H1 (cell line): ENCODE measurements at regions not wholly inside any gene's neighbourhood (a gene's known extent, or its start where the extent isn't known, plus 50 kb on each side); places are given as distances from the start of the nearest gene placed in this dataset.

Experiments
- CTCF ChIA-PET: fragments of 300-600 bp; sonication (Branson Sonifier 250); formaldehyde crosslinking; loops from one replicate; lab custom pipeline; 2021; ENCODE audit not compliant: partially characterized antibody; lab: Charles Lee
- POLR2A ChIA-PET: fragments of 300-600 bp; sonication (Branson Sonifier 250); formaldehyde crosslinking; loops from one replicate; lab custom pipeline; 2021; ENCODE audit warnings: inconsistent platforms; ENCODE audit not compliant: partially characterized antibody; lab: Charles Lee
- DNase-seq, 2 experiments: peaks; one replicate each; pipeline versions ENCODE4 v3.0.0 to v3.0.0-alpha.2; 2010 to 2022; ENCODE audit warnings: low spot score in 2 of 2, low read depth in 1 of 2, mixed read lengths in 1 of 2
- FAIRE-seq: peaks from 2 replicates; lab custom pipeline; 2011; peaks lifted over from hg19 to GRCh38; lab: Jason Lieb, UNC
- H2AFZ ChIP-seq: 2 replicates; pipeline ENCODE4 v1.8.1; 2012; ENCODE audit warnings: low read length, inconsistent platforms
- H2AK5ac ChIP-seq: 2 replicates; pipeline ENCODE4 v1.6.1; 2013; ENCODE audit warnings: low read depth, low read length
- H2BK120ac ChIP-seq: replicated peaks from 2 replicates; pipeline ENCODE3; 2013; ENCODE audit warnings: low read depth, low read length, inconsistent platforms
- H2BK12ac ChIP-seq: 2 replicates; pipeline ENCODE4 v1.6.1; 2013; ENCODE audit warnings: low read depth, low read length
- H2BK15ac ChIP-seq: 2 replicates; pipeline ENCODE4 v1.6.1; 2013; ENCODE audit warnings: low read length
- H2BK20ac ChIP-seq: 2 replicates; pipeline ENCODE4 v1.6.1; 2013; ENCODE audit warnings: low read length
- H2BK5ac ChIP-seq: 2 replicates; pipeline ENCODE4 v1.6.1; 2013; ENCODE audit warnings: low read depth, low read length
- H3K14ac ChIP-seq: 2 replicates; pipeline ENCODE4 v1.6.1; 2013; ENCODE audit warnings: inconsistent platforms; ENCODE audit not compliant: insufficient read length
- H3K18ac ChIP-seq: 2 replicates; pipeline ENCODE4 v1.6.1; 2013; ENCODE audit warnings: low read length; ENCODE audit errors: extremely low read depth
- H3K23ac ChIP-seq: 2 replicates; pipeline ENCODE4 v1.6.1; 2013; ENCODE audit warnings: inconsistent platforms; ENCODE audit not compliant: insufficient read length
- H3K23me2 ChIP-seq: 2 replicates; pipeline ENCODE4 v1.6.1; 2013; ENCODE audit warnings: low read depth, low read length
- H3K27ac ChIP-seq: 2 replicates; pipeline ENCODE4 v1.6.1; 2011; ENCODE audit warnings: low read depth, low read length, inconsistent platforms
- H3K27me3 ChIP-seq, 4 experiments: replicated peaks in 1 of 4; 1 replicate in 1 of 4; 2 replicates in 3 of 4; pipeline versions ENCODE4 v1.6.1 to v1.8.1; 2011 to 2013; ENCODE audit warnings: low read length in 3 of 4, mild to moderate bottlenecking in 3 of 4, inconsistent platforms in 2 of 4, mixed read lengths in 2 of 4, moderate library complexity in 1 of 4; ENCODE audit not compliant: control insufficient read depth in 3 of 4, insufficient read depth in 3 of 4; ENCODE audit errors: extremely low read depth in 1 of 4
- H3K36me3 ChIP-seq, 4 experiments: 2 replicates each; pipeline versions ENCODE4 v1.6.1 to v1.8.1; 2011 to 2013; ENCODE audit warnings: mild to moderate bottlenecking in 4 of 4, low read length in 3 of 4, moderate library complexity in 2 of 4, control low read depth in 1 of 4, inconsistent platforms in 1 of 4; ENCODE audit not compliant: insufficient read depth in 4 of 4, control insufficient read depth in 2 of 4
- H3K4ac ChIP-seq: replicated peaks from 2 replicates; pipeline ENCODE3; 2013; ENCODE audit warnings: low read length, low read depth, mixed read lengths, inconsistent platforms; ENCODE audit not compliant: insufficient read length
- H3K4me1 ChIP-seq, 4 experiments: replicated peaks in 1 of 4; 1 replicate in 1 of 4; 2 replicates in 3 of 4; pipeline versions ENCODE4 v1.6.1 to v1.8.1; 2011 to 2013; ENCODE audit warnings: low read length in 3 of 4, inconsistent platforms in 2 of 4, mixed read lengths in 1 of 4; ENCODE audit not compliant: insufficient read depth in 4 of 4, control insufficient read depth in 3 of 4
- H3K4me2 ChIP-seq, 2 experiments: 2 replicates each; pipeline versions ENCODE4 v1.6.1 to v1.8.1; 2011 to 2013; ENCODE audit warnings: low read depth in 2 of 2, low read length in 2 of 2, control low read depth in 1 of 2, inconsistent platforms in 1 of 2, mild to moderate bottlenecking in 1 of 2; ENCODE audit not compliant: insufficient read depth in 1 of 2
- H3K4me3 ChIP-seq, 4 experiments: fragments of 200-600, 300-600 bp in 1 of 4; sonication (generic), shearing (Covaris generic), sonication (Bioruptor Twin) in 1 of 4; 2 replicates each; pipeline versions ENCODE4 v1.5.1 to v1.8.1; 2011 to 2016; ENCODE audit warnings: low read length in 4 of 4, low read depth in 3 of 4, control low read depth in 2 of 4, inconsistent platforms in 2 of 4, mild to moderate bottlenecking in 2 of 4, mixed read lengths in 1 of 4, moderate library complexity in 1 of 4; ENCODE audit not compliant: insufficient read depth in 2 of 4; ENCODE audit errors: extremely low read depth in 1 of 4
- H3K56ac ChIP-seq: replicated peaks from 2 replicates; pipeline ENCODE3; 2013; ENCODE audit warnings: low read depth, mild to moderate bottlenecking, mixed read lengths, low read length, inconsistent platforms; ENCODE audit not compliant: insufficient read length
- H3K79me1 ChIP-seq: 2 replicates; pipeline ENCODE4 v1.6.1; 2013; ENCODE audit warnings: low read depth, low read length, control low read depth
- H3K79me2 ChIP-seq, 2 experiments: 2 replicates each; pipeline versions ENCODE4 v1.6.1 to v1.8.1; 2012 to 2013; ENCODE audit warnings: low read length in 2 of 2, mild to moderate bottlenecking in 2 of 2, inconsistent platforms in 1 of 2; ENCODE audit not compliant: insufficient read depth in 2 of 2, control insufficient read depth in 1 of 2
- H3K9ac ChIP-seq, 4 experiments: replicated peaks in 1 of 4; 1 replicate in 1 of 4; 2 replicates in 3 of 4; pipeline versions ENCODE4 v1.6.1 to v1.8.1; 2011 to 2013; ENCODE audit warnings: low read depth in 3 of 4, low read length in 3 of 4, control low read depth in 2 of 4, mild to moderate bottlenecking in 2 of 4, moderate library complexity in 2 of 4, inconsistent platforms in 1 of 4; ENCODE audit errors: extremely low read depth in 1 of 4
- H3K9me3 ChIP-seq, 2 experiments: 2 replicates each; pipeline versions ENCODE4 v1.6.1 to v1.8.1; 2012 to 2013; ENCODE audit warnings: mild to moderate bottlenecking in 2 of 2, moderate library complexity in 2 of 2, control low read depth in 1 of 2, inconsistent platforms in 1 of 2, low read depth in 1 of 2, low read length in 1 of 2, mixed read lengths in 1 of 2; ENCODE audit not compliant: insufficient read depth in 2 of 2
- H4K20me1 ChIP-seq, 2 experiments: replicated peaks in 1 of 2; 2 replicates each; pipeline versions ENCODE3 to v1.8.1; 2011 to 2013; ENCODE audit warnings: inconsistent platforms in 2 of 2, low read length in 2 of 2, mild to moderate bottlenecking in 1 of 2; ENCODE audit not compliant: insufficient read depth in 2 of 2, control insufficient read depth in 1 of 2
- H4K5ac ChIP-seq: 2 replicates; pipeline ENCODE4 v1.6.1; 2013; ENCODE audit warnings: low read length, low read depth, mixed read lengths, inconsistent platforms; ENCODE audit not compliant: insufficient read length
- H4K8ac ChIP-seq: 2 replicates; pipeline ENCODE4 v1.8.0; 2013; ENCODE audit warnings: mild to moderate bottlenecking, moderate library complexity, low read length, inconsistent platforms; ENCODE audit not compliant: insufficient read depth; ENCODE audit errors: extremely low read depth
- H4K91ac ChIP-seq: replicated peaks from 2 replicates; pipeline ENCODE3; 2013; ENCODE audit warnings: low read length, mixed read lengths, inconsistent platforms; ENCODE audit not compliant: insufficient read length
- WGBS, 2 experiments: shearing (Covaris generic) in 1 of 2; methylation state at CpG; one replicate each; pipeline versions ENCODE4 v1.1.6 to v1.1.7; 2013 to 2015; ENCODE audit warnings: low lambda C conversion rate in 2 of 2, mixed read lengths in 2 of 2, inconsistent platforms in 1 of 2, low coverage in 1 of 2, missing lambda C conversion rate in 1 of 2; ENCODE audit not compliant: insufficient replicate concordance in 2 of 2, insufficient coverage in 1 of 2, insufficient read length in 1 of 2; ENCODE audit errors: extremely low coverage in 1 of 2, missing lambda C conversion rate in 1 of 2; 5-methylcytosine and 5-hydroxymethylcytosine counted together

DNA sequence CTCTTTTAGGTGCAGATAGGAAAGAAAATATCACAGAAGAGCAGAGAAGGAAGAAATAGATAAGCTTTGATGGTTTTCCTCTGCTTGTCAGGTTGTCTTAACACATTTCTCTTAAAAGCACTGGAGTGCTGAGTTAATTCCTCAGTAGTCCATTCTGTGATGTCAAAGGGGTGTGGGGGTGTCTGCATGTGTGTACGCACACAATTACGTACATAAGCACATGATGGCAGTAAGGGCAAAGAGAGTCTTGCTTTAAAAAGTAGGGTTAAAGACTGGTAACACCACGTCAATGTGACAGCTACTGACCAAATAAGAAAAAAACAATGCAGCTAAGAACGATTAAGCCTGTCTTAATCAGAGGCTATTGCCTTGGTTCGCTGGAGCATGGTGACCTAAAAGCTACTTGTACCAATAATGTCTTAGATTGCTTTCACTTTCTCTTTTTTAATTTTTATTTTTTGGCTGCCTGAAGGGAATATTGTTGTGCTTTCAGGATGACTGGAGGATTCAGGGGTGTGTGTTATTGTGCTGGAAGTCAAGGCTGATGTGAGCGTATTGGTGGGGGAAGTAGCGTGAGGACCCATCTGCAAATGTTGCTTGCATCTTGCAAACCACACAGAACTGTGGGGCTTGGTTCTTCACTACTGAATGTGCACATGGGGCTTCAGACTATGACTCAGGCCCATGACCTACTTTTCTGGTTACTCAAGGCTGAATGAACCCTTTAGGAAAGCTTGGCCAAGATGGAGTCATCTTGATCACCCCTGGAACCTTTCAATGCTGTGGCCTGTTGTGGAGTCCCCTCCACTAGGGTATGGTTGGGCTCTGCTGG is 417.8 kb upstream of the TPM1 start:
- ChIA-PET CTCF (interaction anchor here (0.6 to 1.7 kb wide), 4 partner anchors 12 to 117 kb away, joined by 3 to 6 read pairs (median 4); no protein-coding TSS in a partner anchor), POLR2A (no interaction called here)
- Histone ChIP-seq H3K9ac (no peak overlapping the region), H3K23me2 (no peaks in the 10 kb centered on the region), H3K79me1 (no peaks in the 10 kb centered on the region), H4K20me1 (no peaks in the 10 kb centered on the region), H3K79me2 (no peaks in the 10 kb centered on the region), H3K56ac (no peak overlapping the region), H3K4me1 (no peaks in the 10 kb centered on the region), H2BK15ac (no peak overlapping the region), H2BK20ac (no peak overlapping the region), H4K5ac (no peak overlapping the region), H3K14ac (no peak overlapping the region), H3K23ac (no peak overlapping the region), H4K8ac (no peak overlapping the region), H3K36me3 (no peaks in the 10 kb centered on the region), H3K27me3 (no peaks in the 10 kb centered on the region), H3K27ac (no peak overlapping the region), H2AFZ (no peak overlapping the region), H4K91ac (no peak overlapping the region), H2BK5ac (no peak overlapping the region), H2AK5ac (no peak overlapping the region), H3K4ac (no peak overlapping the region), H3K4me2 (no peak overlapping the region), H3K9me3 (no peaks in the 10 kb centered on the region), H3K18ac (no peak overlapping the region), H3K4me3 (no peak overlapping the region), H2BK12ac (no peak overlapping the region), H2BK120ac (no peak overlapping the region)
- WGBS, 2 experiments, result 79% methylated on average over 7 of the region's 7 CpGs; no CpG with 5 or more reads in 1 of the 2 experiments
- DNase-seq, result no peak
- no peak for FAIRE-seq
